ENCODE measurements at regions not wholly inside any gene's neighbourhood (a gene's known extent, or its start where the extent isn't known, plus 50 kb on each side); places are given as distances from the start of the nearest gene placed in this dataset.

DNA sequence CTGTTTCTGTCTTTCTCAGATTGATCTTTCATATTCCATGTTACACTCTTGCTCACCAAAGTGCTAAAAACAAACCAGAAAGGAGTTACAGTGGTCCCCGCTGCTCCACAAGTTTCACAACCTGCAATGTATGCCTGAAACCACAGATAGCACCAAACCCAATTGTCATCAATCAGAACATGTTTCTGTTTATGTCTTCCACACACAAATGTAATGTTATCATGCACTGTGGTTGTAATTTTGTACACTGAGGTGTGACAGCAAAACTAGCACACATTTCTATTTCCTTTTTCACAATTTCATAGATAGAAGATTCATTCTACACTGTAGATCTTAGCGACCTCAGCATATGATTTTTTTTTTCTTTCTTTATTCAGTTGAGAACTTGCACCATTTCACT, 1045.9 kb upstream of the RAG2 start:
- ChIA-PET CTCF (no interaction called here), POLR2A (no interaction called here)
- intact Hi-C loops (cut with micrococcal nuclease; ENCODE audit: unreplicated experiment) (no loop called here), in situ Hi-C loops (cut with HindIII; ENCODE audit: low pct_unique_long_range_greater_than_20kb, low sequenced_read_pairs) (no loop called here)
- Histone ChIP-seq H3K27ac (ENCODE audit: low read length) (no peak overlapping the region), H3K36me3 (ENCODE audit: control insufficient read depth, insufficient read depth, low read length) (no peaks in the 10 kb centered on the region), H3K27me3 (ENCODE audit: control insufficient read depth, insufficient read depth, low read length) (no peaks in the 10 kb centered on the region), H3K4me3 (ENCODE audit: low read depth in 2 of 2, low read length in 2 of 2) (no peak overlapping the region), H3K9me3 (ENCODE audit: control insufficient read depth, insufficient read depth, low read depth, low read length) (0 out of 2 replicates have a peak, but pooled peaks cover 3% of the 10 kb centered on the region), H3K4me1 (ENCODE audit: control insufficient read depth, insufficient read depth, low read length) (no peaks in the 10 kb centered on the region)
- no peak for DNase-seq (ENCODE audit: low read depth, low spot score)
- ATAC-seq, result no peak
- no TSS peak for BruUV-seq (replicated peaks)
- TF ChIP-seq SIN3A (IDR thresholded peaks at IDR 0.05; ENCODE audit: borderline replicate concordance, insufficient read depth, low read depth, low read length) (no peak), POLR2AphosphoS5 (IDR thresholded peaks at IDR 0.05; ENCODE audit: low read depth, low read length) (no peak), TCF7L2 (IDR thresholded peaks at IDR 0.05; ENCODE audit: low read depth, low read length) (no peak)
- TF ChIP-seq, protein P1, sequence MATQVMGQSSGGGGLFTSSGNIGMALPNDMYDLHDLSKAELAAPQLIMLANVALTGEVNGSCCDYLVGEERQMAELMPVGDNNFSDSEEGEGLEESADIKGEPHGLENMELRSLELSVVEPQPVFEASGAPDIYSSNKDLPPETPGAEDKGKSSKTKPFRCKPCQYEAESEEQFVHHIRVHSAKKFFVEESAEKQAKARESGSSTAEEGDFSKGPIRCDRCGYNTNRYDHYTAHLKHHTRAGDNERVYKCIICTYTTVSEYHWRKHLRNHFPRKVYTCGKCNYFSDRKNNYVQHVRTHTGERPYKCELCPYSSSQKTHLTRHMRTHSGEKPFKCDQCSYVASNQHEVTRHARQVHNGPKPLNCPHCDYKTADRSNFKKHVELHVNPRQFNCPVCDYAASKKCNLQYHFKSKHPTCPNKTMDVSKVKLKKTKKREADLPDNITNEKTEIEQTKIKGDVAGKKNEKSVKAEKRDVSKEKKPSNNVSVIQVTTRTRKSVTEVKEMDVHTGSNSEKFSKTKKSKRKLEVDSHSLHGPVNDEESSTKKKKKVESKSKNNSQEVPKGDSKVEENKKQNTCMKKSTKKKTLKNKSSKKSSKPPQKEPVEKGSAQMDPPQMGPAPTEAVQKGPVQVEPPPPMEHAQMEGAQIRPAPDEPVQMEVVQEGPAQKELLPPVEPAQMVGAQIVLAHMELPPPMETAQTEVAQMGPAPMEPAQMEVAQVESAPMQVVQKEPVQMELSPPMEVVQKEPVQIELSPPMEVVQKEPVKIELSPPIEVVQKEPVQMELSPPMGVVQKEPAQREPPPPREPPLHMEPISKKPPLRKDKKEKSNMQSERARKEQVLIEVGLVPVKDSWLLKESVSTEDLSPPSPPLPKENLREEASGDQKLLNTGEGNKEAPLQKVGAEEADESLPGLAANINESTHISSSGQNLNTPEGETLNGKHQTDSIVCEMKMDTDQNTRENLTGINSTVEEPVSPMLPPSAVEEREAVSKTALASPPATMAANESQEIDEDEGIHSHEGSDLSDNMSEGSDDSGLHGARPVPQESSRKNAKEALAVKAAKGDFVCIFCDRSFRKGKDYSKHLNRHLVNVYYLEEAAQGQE (IDR thresholded peaks at IDR 0.05; ENCODE audit: insufficient read depth in 1 of 2, low read depth in 2 of 2, low read length in 1 of 2), result no peak
- TF ChIP-seq, protein P2, sequence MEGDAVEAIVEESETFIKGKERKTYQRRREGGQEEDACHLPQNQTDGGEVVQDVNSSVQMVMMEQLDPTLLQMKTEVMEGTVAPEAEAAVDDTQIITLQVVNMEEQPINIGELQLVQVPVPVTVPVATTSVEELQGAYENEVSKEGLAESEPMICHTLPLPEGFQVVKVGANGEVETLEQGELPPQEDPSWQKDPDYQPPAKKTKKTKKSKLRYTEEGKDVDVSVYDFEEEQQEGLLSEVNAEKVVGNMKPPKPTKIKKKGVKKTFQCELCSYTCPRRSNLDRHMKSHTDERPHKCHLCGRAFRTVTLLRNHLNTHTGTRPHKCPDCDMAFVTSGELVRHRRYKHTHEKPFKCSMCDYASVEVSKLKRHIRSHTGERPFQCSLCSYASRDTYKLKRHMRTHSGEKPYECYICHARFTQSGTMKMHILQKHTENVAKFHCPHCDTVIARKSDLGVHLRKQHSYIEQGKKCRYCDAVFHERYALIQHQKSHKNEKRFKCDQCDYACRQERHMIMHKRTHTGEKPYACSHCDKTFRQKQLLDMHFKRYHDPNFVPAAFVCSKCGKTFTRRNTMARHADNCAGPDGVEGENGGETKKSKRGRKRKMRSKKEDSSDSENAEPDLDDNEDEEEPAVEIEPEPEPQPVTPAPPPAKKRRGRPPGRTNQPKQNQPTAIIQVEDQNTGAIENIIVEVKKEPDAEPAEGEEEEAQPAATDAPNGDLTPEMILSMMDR (IDR thresholded peaks at IDR 0.05), result no peak

DNA sequence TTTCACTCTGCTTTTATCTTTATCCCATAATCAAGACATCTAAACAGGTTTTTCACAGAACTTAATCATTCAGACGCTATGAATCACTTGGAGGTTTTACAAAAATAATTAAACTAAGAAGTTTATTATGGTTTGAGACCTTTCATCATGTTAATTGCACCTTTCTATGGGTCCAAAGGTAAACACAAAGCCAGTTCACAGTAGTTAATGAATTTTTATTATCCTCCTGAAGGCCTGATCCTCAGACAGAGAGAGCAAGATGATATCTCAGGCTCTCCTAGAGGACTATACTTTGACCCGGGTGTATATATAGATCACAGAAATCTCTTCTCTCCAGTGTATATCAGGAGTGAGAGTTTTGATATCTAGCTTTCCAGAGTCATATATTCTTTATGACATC, 1044.3 kb upstream of the RAG2 start:
- no peak overlapping the region for H3K27ac ChIP-seq (ENCODE audit: low read length)
- no TSS peak for BruUV-seq (replicated peaks)
- in situ Hi-C loops (cut with HindIII; ENCODE audit: low pct_unique_long_range_greater_than_20kb, low sequenced_read_pairs), result no loop called here
- no peak for DNase-seq (ENCODE audit: low read depth, low spot score)
- H3K4me3 ChIP-seq (ENCODE audit: low read depth in 2 of 2, low read length in 2 of 2), result no peak overlapping the region
- CTCF ChIA-PET, result no interaction called here
- H3K27me3 ChIP-seq (ENCODE audit: control insufficient read depth, insufficient read depth, low read length), result no peaks in the 10 kb centered on the region
- no peaks in the 10 kb centered on the region for H3K36me3 ChIP-seq (ENCODE audit: control insufficient read depth, insufficient read depth, low read length)
- TF ChIP-seq, protein P1 (IDR thresholded peaks at IDR 0.05; ENCODE audit: insufficient read depth in 1 of 2, low read depth in 2 of 2, low read length in 1 of 2), result no peak
- TF ChIP-seq, protein P2 (IDR thresholded peaks at IDR 0.05), result no peak
- TF ChIP-seq POLR2AphosphoS5 (IDR thresholded peaks at IDR 0.05; ENCODE audit: low read depth, low read length) (no peak), SIN3A (IDR thresholded peaks at IDR 0.05; ENCODE audit: borderline replicate concordance, insufficient read depth, low read depth, low read length) (no peak), TCF7L2 (IDR thresholded peaks at IDR 0.05; ENCODE audit: low read depth, low read length) (no peak)
- H3K9me3 ChIP-seq (ENCODE audit: control insufficient read depth, insufficient read depth, low read depth, low read length), result 0 out of 2 replicates have a peak, but pooled peaks cover 6% of the 10 kb centered on the region
- intact Hi-C loops (cut with micrococcal nuclease; ENCODE audit: unreplicated experiment), result no loop called here
- ATAC-seq, result no peak
- POLR2A ChIA-PET, result no interaction called here
- no peaks in the 10 kb centered on the region for H3K4me1 ChIP-seq (ENCODE audit: control insufficient read depth, insufficient read depth, low read length)

All from Panc1 (cell line).